ENCODE measurements at regions not wholly inside any gene's neighbourhood (a gene's known extent, or its start where the extent isn't known, plus 50 kb on each side); places are given as distances from the start of the nearest gene placed in this dataset.

GRCh38 chrX:123086768-123087167, 97.3 kb upstream of the GRIA3 start:
- Histone ChIP-seq H3K27me3 (ENCODE audit: control insufficient read depth, insufficient read depth, low read length) (no peaks in the 10 kb centered on the region), H3K4me3 (ENCODE audit: low read depth, low read length) (no peak overlapping the region), H3K36me3 (ENCODE audit: control insufficient read depth, insufficient read depth, low read length) (no peaks in the 10 kb centered on the region)
- no peak for FAIRE-seq
- TF ChIP-seq CTCF (IDR thresholded peaks at IDR 0.05; ENCODE audit: insufficient read depth, low read length, severe bottlenecking): no peak
- DNase-seq (ENCODE audit: low read depth): no peak

GRCh38 chrX:123087326-123087725, 96.8 kb upstream of the GRIA3 start:
- no peak for FAIRE-seq
- DNase-seq (ENCODE audit: low read depth): peak; percentile 88
- no peak overlapping the region for H3K4me3 ChIP-seq (ENCODE audit: low read depth, low read length)
- H3K27me3 ChIP-seq (ENCODE audit: control insufficient read depth, insufficient read depth, low read length): no peaks in the 10 kb centered on the region
- TF ChIP-seq CTCF (IDR thresholded peaks at IDR 0.05; ENCODE audit: insufficient read depth, low read length, severe bottlenecking): no peak
- no peaks in the 10 kb centered on the region for H3K36me3 ChIP-seq (ENCODE audit: control insufficient read depth, insufficient read depth, low read length)

GRCh38 chrX:123088331-123088730, 95.7 kb upstream of the GRIA3 start:
- H3K27me3 ChIP-seq (ENCODE audit: control insufficient read depth, insufficient read depth, low read length): no peaks in the 10 kb centered on the region
- DNase-seq (ENCODE audit: low read depth): peak; percentile 77
- no peaks in the 10 kb centered on the region for H3K36me3 ChIP-seq (ENCODE audit: control insufficient read depth, insufficient read depth, low read length)
- FAIRE-seq: no peak
- H3K4me3 ChIP-seq (ENCODE audit: low read depth, low read length): no peak overlapping the region
- no peak for TF ChIP-seq CTCF (IDR thresholded peaks at IDR 0.05; ENCODE audit: insufficient read depth, low read length, severe bottlenecking)

GRCh38 chrX:123088930-123089329, 95.1 kb upstream of the GRIA3 start:
- no peaks in the 10 kb centered on the region for H3K27me3 ChIP-seq (ENCODE audit: control insufficient read depth, insufficient read depth, low read length)
- no peak overlapping the region for H3K4me3 ChIP-seq (ENCODE audit: low read depth, low read length)
- no peak for TF ChIP-seq CTCF (IDR thresholded peaks at IDR 0.05; ENCODE audit: insufficient read depth, low read length, severe bottlenecking)
- H3K36me3 ChIP-seq (ENCODE audit: control insufficient read depth, insufficient read depth, low read length): no peaks in the 10 kb centered on the region
- FAIRE-seq: no peak
- DNase-seq (ENCODE audit: low read depth): no peak

GRCh38 chrX:123093792-123094191, 90.3 kb upstream of the GRIA3 start:
- DNase-seq (ENCODE audit: low read depth): no peak
- no peak for FAIRE-seq
- TF ChIP-seq CTCF (IDR thresholded peaks at IDR 0.05; ENCODE audit: insufficient read depth, low read length, severe bottlenecking): no peak
- Histone ChIP-seq H3K4me3 (ENCODE audit: low read depth, low read length) (no peak overlapping the region), H3K36me3 (ENCODE audit: control insufficient read depth, insufficient read depth, low read length) (no peaks in the 10 kb centered on the region), H3K27me3 (ENCODE audit: control insufficient read depth, insufficient read depth, low read length) (no peaks in the 10 kb centered on the region)
